ENCODE measurements at regions not wholly inside any gene's neighbourhood (a gene's known extent, or its start where the extent isn't known, plus 50 kb on each side); places are given as distances from the start of the nearest gene placed in this dataset.

GRCh38 chr14:95466506-95466905, 49.9 kb downstream of the SYNE3 start:
- Histone ChIP-seq H3K4me1 (ENCODE audit: control insufficient read depth in 1 of 2, insufficient read depth in 1 of 2, low read depth in 1 of 2, low read length in 1 of 2) (no peaks in the 10 kb centered on the region), H3K27ac (no peak overlapping the region), H3K4me3 (ENCODE audit: low read depth in 1 of 2, low read length in 1 of 2) (no peak overlapping the region), H3K27me3 (no peaks in the 10 kb centered on the region), H3K9me3 (no peaks in the 10 kb centered on the region), H3K36me3 (peaks cover 91% of the 10 kb centered on the region)
- TF ChIP-seq, protein P1, sequence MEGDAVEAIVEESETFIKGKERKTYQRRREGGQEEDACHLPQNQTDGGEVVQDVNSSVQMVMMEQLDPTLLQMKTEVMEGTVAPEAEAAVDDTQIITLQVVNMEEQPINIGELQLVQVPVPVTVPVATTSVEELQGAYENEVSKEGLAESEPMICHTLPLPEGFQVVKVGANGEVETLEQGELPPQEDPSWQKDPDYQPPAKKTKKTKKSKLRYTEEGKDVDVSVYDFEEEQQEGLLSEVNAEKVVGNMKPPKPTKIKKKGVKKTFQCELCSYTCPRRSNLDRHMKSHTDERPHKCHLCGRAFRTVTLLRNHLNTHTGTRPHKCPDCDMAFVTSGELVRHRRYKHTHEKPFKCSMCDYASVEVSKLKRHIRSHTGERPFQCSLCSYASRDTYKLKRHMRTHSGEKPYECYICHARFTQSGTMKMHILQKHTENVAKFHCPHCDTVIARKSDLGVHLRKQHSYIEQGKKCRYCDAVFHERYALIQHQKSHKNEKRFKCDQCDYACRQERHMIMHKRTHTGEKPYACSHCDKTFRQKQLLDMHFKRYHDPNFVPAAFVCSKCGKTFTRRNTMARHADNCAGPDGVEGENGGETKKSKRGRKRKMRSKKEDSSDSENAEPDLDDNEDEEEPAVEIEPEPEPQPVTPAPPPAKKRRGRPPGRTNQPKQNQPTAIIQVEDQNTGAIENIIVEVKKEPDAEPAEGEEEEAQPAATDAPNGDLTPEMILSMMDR (IDR thresholded peaks at IDR 0.05) = no peak

DNA sequence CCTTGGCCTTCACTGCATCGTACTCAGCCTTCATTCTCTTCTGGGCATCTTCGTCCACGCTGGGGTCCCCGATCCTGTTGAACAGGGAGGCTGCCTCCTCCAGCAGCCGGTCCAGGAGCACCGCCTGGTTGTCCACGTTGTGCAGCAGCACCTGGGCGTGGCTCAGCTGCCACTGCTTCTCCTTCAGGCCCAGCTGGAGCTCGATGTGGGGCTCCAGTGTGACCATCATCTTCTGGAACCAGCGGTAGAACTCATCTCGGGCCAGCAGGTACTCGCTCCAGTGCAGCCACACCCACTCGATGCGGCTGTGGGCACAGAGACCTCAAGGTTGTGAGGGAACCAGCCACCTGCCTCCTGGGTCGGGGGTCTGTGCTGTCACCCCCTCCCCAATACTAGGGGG, 50.5 kb downstream of the SYNE3 start:
- Histone ChIP-seq H3K27ac (no peak overlapping the region), H3K4me1 (ENCODE audit: control insufficient read depth in 1 of 2, insufficient read depth in 1 of 2, low read depth in 1 of 2, low read length in 1 of 2) (no peaks in the 10 kb centered on the region), H3K27me3 (no peaks in the 10 kb centered on the region), H3K4me3 (ENCODE audit: low read depth in 1 of 2, low read length in 1 of 2) (no peak overlapping the region), H3K36me3 (peaks cover 91% of the 10 kb centered on the region), H3K9me3 (no peaks in the 10 kb centered on the region)
- TF ChIP-seq, protein P1 (IDR thresholded peaks at IDR 0.05) = no peak

DNA sequence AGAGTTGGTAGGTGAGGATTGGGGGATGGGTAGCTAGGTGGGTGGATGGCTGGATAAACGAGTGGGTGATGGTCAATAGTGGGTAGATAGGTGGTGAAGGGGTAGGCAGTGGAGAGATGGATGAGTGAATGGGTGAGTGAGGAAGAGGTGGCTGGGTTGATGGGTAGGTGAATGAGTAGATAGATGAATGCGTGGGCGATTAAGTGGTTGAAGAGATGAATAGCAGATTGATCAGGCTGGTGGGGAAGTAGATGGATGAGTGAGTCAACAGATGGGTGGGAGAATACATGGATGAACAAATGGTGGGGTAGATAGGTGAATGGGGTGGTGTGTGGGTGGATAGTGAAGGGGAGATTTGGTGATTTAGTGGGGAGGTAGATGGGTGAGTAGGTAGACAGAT, 51.1 kb downstream of the SYNE3 start:
- no peak overlapping the region for H3K27ac ChIP-seq
- H3K36me3 ChIP-seq = peaks cover 96% of the 10 kb centered on the region
- H3K4me3 ChIP-seq (ENCODE audit: low read depth in 1 of 2, low read length in 1 of 2) = no peak overlapping the region
- H3K9me3 ChIP-seq = no peaks in the 10 kb centered on the region
- TF ChIP-seq, protein P1 (IDR thresholded peaks at IDR 0.05) = no peak
- no peaks in the 10 kb centered on the region for H3K4me1 ChIP-seq (ENCODE audit: control insufficient read depth in 1 of 2, insufficient read depth in 1 of 2, low read depth in 1 of 2, low read length in 1 of 2)
- no peaks in the 10 kb centered on the region for H3K27me3 ChIP-seq

GRCh38 chr14:95464514-95464913, 51.9 kb downstream of the SYNE3 start:
- Histone ChIP-seq H3K36me3 (peaks cover 95% of the 10 kb centered on the region), H3K4me1 (ENCODE audit: control insufficient read depth in 1 of 2, insufficient read depth in 1 of 2, low read depth in 1 of 2, low read length in 1 of 2) (no peaks in the 10 kb centered on the region), H3K4me3 (ENCODE audit: low read depth in 1 of 2, low read length in 1 of 2) (no peak overlapping the region), H3K9me3 (no peaks in the 10 kb centered on the region), H3K27me3 (no peaks in the 10 kb centered on the region), H3K27ac (no peak overlapping the region)
- TF ChIP-seq, protein P1 (IDR thresholded peaks at IDR 0.05) = no peak

- peaks cover 97% of the 10 kb centered on the region for H3K36me3 ChIP-seq
- H3K27me3 ChIP-seq = no peaks in the 10 kb centered on the region
- no peak overlapping the region for H3K4me3 ChIP-seq (ENCODE audit: low read depth in 1 of 2, low read length in 1 of 2)
- TF ChIP-seq, protein P1 (IDR thresholded peaks at IDR 0.05) = no peak
- no peaks in the 10 kb centered on the region for H3K4me1 ChIP-seq (ENCODE audit: control insufficient read depth in 1 of 2, insufficient read depth in 1 of 2, low read depth in 1 of 2, low read length in 1 of 2)
- no peaks in the 10 kb centered on the region for H3K9me3 ChIP-seq
- H3K27ac ChIP-seq = no peak overlapping the region
These were observed 52.3 kb downstream of the SYNE3 start for GRCh38 chr14:95464103-95464502.

Measured in neutrophil (primary cell).